ENCODE measurements at regions not wholly inside any gene's neighbourhood (a gene's known extent, or its start where the extent isn't known, plus 50 kb on each side); places are given as distances from the start of the nearest gene placed in this dataset.

- Histone ChIP-seq H4K20me1 (ENCODE audit: control insufficient read depth, insufficient read depth, low read length, poor library complexity, severe bottlenecking) (no peaks in the 10 kb centered on the region), H3K79me2 (ENCODE audit: control insufficient read depth, insufficient read depth, low read length) (no peaks in the 10 kb centered on the region), H3K9ac (ENCODE audit: low read length) (no peak overlapping the region), H3K4me1 (ENCODE audit: control insufficient read depth in 2 of 2, insufficient read depth in 2 of 2, low read length in 2 of 2) (no peaks in the 10 kb centered on the region), H3K4me3 (ENCODE audit: control extremely low read depth in 1 of 5, extremely low read depth in 1 of 5, insufficient read depth in 1 of 5, low read depth in 2 of 5, low read length in 4 of 5) (no peak overlapping the region), H3K27ac (ENCODE audit: low read length in 2 of 2) (no peak overlapping the region), H3K36me3 (replicated peaks in 1 of 2; ENCODE audit: control extremely low read depth in 1 of 2, control insufficient read depth in 1 of 2, extremely low read depth in 1 of 2, insufficient read depth in 2 of 2, low read length in 1 of 2) (no peaks in the 10 kb centered on the region), H3K27me3 (replicated peaks in 1 of 4; ENCODE audit: control extremely low read depth in 1 of 4, control insufficient read depth in 3 of 4, insufficient read depth in 4 of 4, low read length in 3 of 4) (no peaks in the 10 kb centered on the region), H2AFZ (ENCODE audit: insufficient read depth, low read depth, low read length, poor library complexity, severe bottlenecking) (no peak overlapping the region), H3K4me2 (replicated peaks; ENCODE audit: low read depth, low read length, poor library complexity, severe bottlenecking) (no peak overlapping the region), H3K9me3 (ENCODE audit: control extremely low read depth in 1 of 3, control insufficient read depth in 2 of 3, insufficient read depth in 1 of 3, low read length in 2 of 3) (peaks cover 0 to 4% (median 0%) of the 10 kb centered on the region in 3 donors)
- TF ChIP-seq CTCF (IDR thresholded peaks at IDR 0.05): no peak
- no peak for TF ChIP-seq EZH2 (IDR thresholded peaks at IDR 0.05; ENCODE audit: borderline replicate concordance, insufficient read depth, low read depth, low read length, poor library complexity, severe bottlenecking)
- no peaks in the 10 kb centered on the region for H3K9me3 Mint-ChIP-seq (ENCODE audit: insufficient read depth)
- H3K4me1 Mint-ChIP-seq: no peaks in the 10 kb centered on the region
- POLR2A ChIA-PET: no interaction called here
- CTCF ChIA-PET: no interaction called here
- no peak for DNase-seq
- H3K27me3 Mint-ChIP-seq: no peaks in the 10 kb centered on the region
- no CpG with 5 or more reads among the region's 2 CpGs for WGBS (ENCODE audit: insufficient coverage)
- no peak for ATAC-seq (ENCODE audit: low read depth)
- intact Hi-C loops (cut with micrococcal nuclease): no loop called here
- H3K27ac Mint-ChIP-seq: no peak overlapping the region
- H3K4me3 Mint-ChIP-seq: no peak overlapping the region
Measured at GRCh38 chr1:116841569-116842344, 68.0 kb upstream of the PTGFRN start.

- no peak overlapping the region for H3K9ac ChIP-seq (ENCODE audit: low read length)
- no peak overlapping the region for H3K27ac ChIP-seq (ENCODE audit: low read length in 2 of 2)
- no peak overlapping the region for H2AFZ ChIP-seq (ENCODE audit: insufficient read depth, low read depth, low read length, poor library complexity, severe bottlenecking)
- H3K4me3 Mint-ChIP-seq: no peak overlapping the region
- TF ChIP-seq EZH2 (IDR thresholded peaks at IDR 0.05; ENCODE audit: borderline replicate concordance, insufficient read depth, low read depth, low read length, poor library complexity, severe bottlenecking): no peak
- no peak for TF ChIP-seq CTCF (IDR thresholded peaks at IDR 0.05)
- ChIA-PET POLR2A (no interaction called here), CTCF (interaction anchor here (0.5 to 0.6 kb wide), 2 partner anchors 89 to 1465 kb away, joined by 3 read pairs; no protein-coding TSS in a partner anchor)
- H3K36me3 ChIP-seq (replicated peaks in 1 of 2; ENCODE audit: control extremely low read depth in 1 of 2, control insufficient read depth in 1 of 2, extremely low read depth in 1 of 2, insufficient read depth in 2 of 2, low read length in 1 of 2): no peaks in the 10 kb centered on the region
- no peak overlapping the region for H3K27ac Mint-ChIP-seq
- no peaks in the 10 kb centered on the region for H4K20me1 ChIP-seq (ENCODE audit: control insufficient read depth, insufficient read depth, low read length, poor library complexity, severe bottlenecking)
- H3K4me2 ChIP-seq (replicated peaks; ENCODE audit: low read depth, low read length, poor library complexity, severe bottlenecking): no peak overlapping the region
- H3K79me2 ChIP-seq (ENCODE audit: control insufficient read depth, insufficient read depth, low read length): no peaks in the 10 kb centered on the region
- H3K9me3 Mint-ChIP-seq (ENCODE audit: insufficient read depth): no peaks in the 10 kb centered on the region
- H3K9me3 ChIP-seq (ENCODE audit: control extremely low read depth in 1 of 3, control insufficient read depth in 2 of 3, insufficient read depth in 1 of 3, low read length in 2 of 3): peaks cover 0 to 1% (median 0%) of the 10 kb centered on the region in 3 donors
- H3K27me3 Mint-ChIP-seq: no peaks in the 10 kb centered on the region
- no peaks in the 10 kb centered on the region for H3K4me1 Mint-ChIP-seq
- no peak for DNase-seq
- intact Hi-C loops (cut with micrococcal nuclease): no loop called here
- H3K4me3 ChIP-seq (ENCODE audit: control extremely low read depth in 1 of 5, extremely low read depth in 1 of 5, insufficient read depth in 1 of 5, low read depth in 2 of 5, low read length in 4 of 5): no peak overlapping the region
- WGBS (ENCODE audit: insufficient coverage): 100% methylated on average over 3 of the region's 4 CpGs
- no peaks in the 10 kb centered on the region for H3K4me1 ChIP-seq (ENCODE audit: control insufficient read depth in 2 of 2, insufficient read depth in 2 of 2, low read length in 2 of 2)
- no peak for ATAC-seq (ENCODE audit: low read depth)
- H3K27me3 ChIP-seq (replicated peaks in 1 of 4; ENCODE audit: control extremely low read depth in 1 of 4, control insufficient read depth in 3 of 4, insufficient read depth in 4 of 4, low read length in 3 of 4): no peaks in the 10 kb centered on the region
Measured at GRCh38 chr1:116842654-116843053, 67.1 kb upstream of the PTGFRN start.
